ENCODE measurements at regions not wholly inside any gene's neighbourhood (a gene's known extent, or its start where the extent isn't known, plus 50 kb on each side); places are given as distances from the start of the nearest gene placed in this dataset.

- no peak for TF ChIP-seq TARDBP (CRISPR knock-in tag; IDR thresholded peaks at IDR 0.05)
- TF ChIP-seq SETDB1 (CRISPR knock-in tag; IDR thresholded peaks at IDR 0.05; ENCODE audit: borderline replicate concordance) = no peak
- TF ChIP-seq CTCF (CRISPR knock-in tag; IDR thresholded peaks at IDR 0.05) = no peak
- TF ChIP-seq SMARCC2 (IDR thresholded peaks at IDR 0.05) = no peak
- no peak for TF ChIP-seq EZH2 (conservative IDR thresholded peaks at IDR 0.05; ENCODE audit: low read depth, low read length)
These were observed 91.3 kb downstream of the PLXNA1 start for GRCh38 chr3:127073941-127074820.
